ENCODE measurements at regions not wholly inside any gene's neighbourhood (a gene's known extent, or its start where the extent isn't known, plus 50 kb on each side); places are given as distances from the start of the nearest gene placed in this dataset.
"Not testable (repeated sequence)": the region's sequence is repeated elsewhere in the genome, so short reads cannot be mapped to it uniquely, and the experiment has no call there.

DNA sequence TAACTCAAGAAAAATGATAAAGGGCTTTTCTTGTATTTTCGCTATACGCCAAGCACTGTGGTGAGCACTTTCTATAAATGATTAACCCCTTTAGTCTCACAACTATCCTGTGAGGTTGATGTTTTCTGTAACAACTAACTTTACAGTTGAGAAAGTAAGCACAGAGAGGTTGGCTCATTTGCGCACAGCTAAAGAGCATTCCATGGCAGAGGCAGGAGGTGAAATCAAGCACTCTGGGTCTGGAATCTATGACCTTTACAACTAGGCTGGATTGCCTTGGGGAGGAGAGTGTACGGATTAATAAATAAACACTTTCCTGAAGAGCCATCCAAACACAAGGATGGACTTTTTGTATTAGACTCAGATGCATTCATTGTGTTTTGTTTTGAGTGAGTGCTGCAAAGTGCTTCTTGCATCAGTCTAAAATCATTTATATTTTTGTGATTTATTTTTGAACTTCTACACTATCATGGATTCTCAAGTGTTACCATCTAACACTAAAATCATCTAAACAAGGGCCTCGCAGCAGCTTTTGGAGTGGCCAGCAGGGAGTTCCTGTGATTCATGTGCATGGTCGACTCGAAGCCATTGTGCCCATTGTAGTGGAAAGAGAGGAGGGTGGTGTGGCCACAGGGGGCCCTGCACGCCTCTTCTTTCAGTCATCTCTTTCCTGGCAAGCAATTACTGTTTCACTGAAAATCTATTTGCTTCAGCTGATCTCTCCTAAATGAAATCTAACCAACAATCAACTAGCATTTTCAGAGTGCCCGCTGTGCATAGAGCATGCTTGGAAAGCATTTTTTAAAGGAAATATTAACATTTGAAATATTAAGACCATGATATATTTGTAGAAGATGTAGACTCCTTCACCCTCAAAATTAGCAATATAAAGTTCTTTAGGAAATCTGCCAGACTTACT is 633.4 kb upstream of the COBL start:
- DNase-seq (ENCODE audit: low read depth, low spot score), result no peak

GRCh38 chr7:51930834-51931233 is 614.2 kb upstream of the COBL start:
- DNase-seq (ENCODE audit: low read depth, low spot score), result no peak

- no peak for DNase-seq (ENCODE audit: low read depth, low spot score)
Observed at GRCh38 chr7:51929818-51930217, 613.2 kb upstream of the COBL start.

- DNase-seq (ENCODE audit: low read depth, low spot score), result no peak
Observed at GRCh38 chr7:51927738-51928137, 611.1 kb upstream of the COBL start.

- DNase-seq (ENCODE audit: low read depth, low spot score), result no peak
Observed at GRCh38 chr7:51918581-51918980, 602.0 kb upstream of the COBL start.

GRCh38 chr7:51901489-51901840 is 584.9 kb upstream of the COBL start:
- DNase-seq (ENCODE audit: low read depth, low spot score), result no peak

DNA sequence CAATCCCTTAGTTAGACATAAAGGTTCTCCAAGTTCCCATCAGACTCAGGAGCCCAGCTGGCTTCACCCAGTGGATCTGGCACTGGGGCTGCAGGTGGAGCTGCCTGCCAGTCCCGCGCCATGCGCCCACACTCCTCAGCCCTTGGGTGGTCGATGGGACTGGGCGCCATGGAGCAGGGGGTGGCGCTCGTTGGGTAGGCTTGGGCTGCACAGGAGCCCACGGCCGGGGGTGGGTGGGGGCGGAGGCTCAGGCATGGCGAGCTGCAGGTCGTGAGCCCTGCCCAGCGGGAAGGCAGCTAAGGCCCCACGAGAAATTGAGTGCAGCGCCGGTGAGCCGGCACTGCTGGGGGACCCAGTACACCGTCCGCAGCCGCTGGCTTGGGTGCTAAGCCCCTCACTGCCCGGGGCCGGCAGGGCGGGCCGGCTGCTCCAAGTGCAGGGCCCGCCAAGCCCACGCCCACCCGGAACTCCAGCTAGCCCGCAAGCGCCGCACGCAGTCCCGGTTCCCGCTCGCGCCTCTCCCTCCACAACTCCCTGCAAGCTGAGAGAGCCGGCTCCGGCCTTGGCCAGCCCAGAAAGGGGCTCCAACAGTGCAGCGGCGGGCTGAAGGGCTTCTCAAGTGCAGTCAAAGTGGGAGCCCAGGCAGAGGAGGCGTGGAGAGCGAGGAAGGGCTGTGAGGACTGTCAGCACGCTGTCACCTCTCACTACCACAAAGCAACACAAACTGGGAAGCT is 584.3 kb upstream of the COBL start:
- DNase-seq (ENCODE audit: low read depth, low spot score), result not testable (repeated sequence)

- DNase-seq (ENCODE audit: low read depth, low spot score), result no peak
Observed at GRCh38 chr7:51899611-51900010, 583.0 kb upstream of the COBL start.

GRCh38 chr7:51882412-51882811 is 565.8 kb upstream of the COBL start:
- DNase-seq (ENCODE audit: low read depth, low spot score), result no peak

- no peak for DNase-seq (ENCODE audit: low read depth, low spot score)
Observed at GRCh38 chr7:51881309-51881708, 564.7 kb upstream of the COBL start.

GRCh38 chr7:51878865-51879264 is 562.3 kb upstream of the COBL start:
- no peak for DNase-seq (ENCODE audit: low read depth, low spot score)

DNA sequence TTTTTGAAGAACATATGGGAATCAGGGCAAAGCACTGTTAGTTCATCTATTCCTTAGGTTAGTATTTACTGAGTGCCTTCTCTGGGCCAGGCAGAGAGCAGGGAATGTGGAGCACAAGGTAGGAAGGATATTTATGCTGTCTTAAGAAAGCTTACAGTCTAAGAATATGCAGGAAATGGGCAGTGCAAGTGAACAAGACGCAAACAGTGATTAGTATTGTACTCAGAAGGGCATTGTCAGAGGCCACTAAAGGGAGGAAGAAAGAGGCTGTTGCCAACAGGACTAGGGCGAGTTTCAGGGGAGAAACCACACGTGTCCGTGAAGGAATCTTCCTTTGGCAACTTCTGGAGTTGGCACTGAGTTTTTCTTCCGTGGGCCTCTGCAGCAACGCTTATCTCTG is 552.8 kb upstream of the COBL start:
- no peak for DNase-seq (ENCODE audit: low read depth, low spot score)

DNA sequence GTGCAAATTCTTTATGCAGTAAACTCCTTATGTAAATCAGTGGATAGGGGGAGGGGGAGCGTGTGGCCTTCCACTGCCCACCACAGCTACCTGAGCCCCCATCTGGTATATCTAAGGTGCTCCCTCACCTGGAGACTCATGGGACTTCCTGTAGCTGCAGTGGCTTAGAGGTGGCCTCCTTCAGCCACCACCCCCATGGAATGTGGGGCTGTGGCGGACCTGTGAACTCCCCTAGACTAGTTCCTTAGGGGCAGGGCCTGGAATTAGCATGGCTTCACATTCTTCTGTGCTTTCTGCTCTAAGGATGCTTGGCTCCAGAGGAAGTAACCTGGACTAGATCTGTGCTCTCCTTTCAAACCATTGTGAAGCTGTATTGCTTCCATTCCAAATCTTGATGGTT is 550.5 kb upstream of the COBL start:
- no peak for DNase-seq (ENCODE audit: low read depth, low spot score)

GRCh38 chr7:51860305-51860704 is 543.7 kb upstream of the COBL start:
- DNase-seq (ENCODE audit: low read depth, low spot score), result no peak

- no peak for DNase-seq (ENCODE audit: low read depth, low spot score)
Observed at GRCh38 chr7:51850126-51850525, 533.5 kb upstream of the COBL start.

DNA sequence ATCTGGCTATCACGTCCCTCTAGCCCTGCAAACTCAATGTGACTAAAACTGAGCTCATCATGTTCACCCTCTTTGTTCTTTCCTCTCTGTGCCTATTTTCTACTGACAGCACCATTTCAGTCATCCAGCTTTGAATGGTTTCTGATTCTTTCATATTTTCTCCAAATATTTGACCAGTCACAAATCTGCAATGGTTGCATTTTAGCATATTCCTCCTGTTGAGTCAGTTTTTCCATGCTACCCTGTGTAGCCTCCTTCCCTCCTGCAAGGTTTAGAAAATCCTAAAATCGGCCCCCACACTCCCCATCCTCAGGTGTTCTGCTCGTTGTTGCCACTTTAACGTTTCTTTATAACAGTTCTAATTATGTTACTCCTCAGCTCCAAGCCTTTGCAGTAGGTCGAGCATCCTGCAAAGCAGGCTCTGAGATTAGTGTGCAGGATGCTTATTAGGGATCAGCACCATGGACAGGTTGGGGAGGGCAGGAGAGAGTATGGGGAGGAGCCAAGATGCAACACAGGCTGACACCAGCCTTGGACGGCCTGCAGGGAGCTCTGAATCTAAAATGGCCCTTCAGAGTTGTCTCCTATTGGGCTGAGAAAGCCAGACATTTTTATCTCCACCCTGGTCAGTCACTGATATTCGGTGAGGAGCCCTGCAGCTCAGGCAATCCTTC is 531.0 kb upstream of the COBL start:
- no peak for DNase-seq (ENCODE audit: low read depth, low spot score)

DNA sequence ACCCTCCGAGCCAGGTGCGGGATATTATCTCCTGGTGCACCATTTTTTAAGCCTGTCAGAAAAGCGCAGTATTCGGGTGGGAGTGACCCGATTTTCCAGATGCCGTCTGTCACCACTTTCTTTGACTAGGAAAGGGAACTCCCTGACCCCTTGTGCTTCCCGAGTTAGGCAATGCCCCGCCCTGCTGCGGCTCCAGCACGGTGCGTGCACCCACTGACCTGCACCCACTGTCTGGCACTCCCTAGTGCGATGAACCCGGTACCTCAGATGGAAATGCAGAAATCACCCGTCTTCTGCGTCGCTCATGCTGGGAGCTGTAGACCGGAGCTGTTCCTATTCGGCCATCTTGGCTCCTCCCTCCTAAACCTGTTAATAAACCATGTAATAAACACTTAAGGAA is 522.5 kb upstream of the COBL start:
- not testable (repeated sequence) for DNase-seq (ENCODE audit: low read depth, low spot score)

DNA sequence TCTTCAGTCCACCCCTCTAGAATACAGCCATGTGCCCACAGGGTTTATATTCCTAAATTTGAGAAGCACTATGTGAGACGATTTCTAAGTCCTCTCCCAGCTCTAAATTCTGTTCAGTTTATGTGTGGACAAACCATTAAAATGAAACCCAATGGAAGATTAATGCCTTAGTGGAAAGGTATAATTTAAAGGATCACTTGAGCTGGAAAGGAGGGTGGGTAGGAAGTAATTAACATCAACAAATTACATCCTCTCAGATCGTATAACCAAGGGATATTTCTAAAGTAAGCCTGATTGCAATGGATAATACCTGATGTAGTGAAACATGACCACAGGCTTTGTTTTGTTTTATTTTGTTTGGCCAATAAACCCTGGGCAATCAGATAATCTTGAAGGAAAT is 511.0 kb upstream of the COBL start:
- no peak for DNase-seq (ENCODE audit: low read depth, low spot score)

GRCh38 chr7:51824050-51824449 is 507.4 kb upstream of the COBL start:
- no peak for DNase-seq (ENCODE audit: low read depth, low spot score)

DNA sequence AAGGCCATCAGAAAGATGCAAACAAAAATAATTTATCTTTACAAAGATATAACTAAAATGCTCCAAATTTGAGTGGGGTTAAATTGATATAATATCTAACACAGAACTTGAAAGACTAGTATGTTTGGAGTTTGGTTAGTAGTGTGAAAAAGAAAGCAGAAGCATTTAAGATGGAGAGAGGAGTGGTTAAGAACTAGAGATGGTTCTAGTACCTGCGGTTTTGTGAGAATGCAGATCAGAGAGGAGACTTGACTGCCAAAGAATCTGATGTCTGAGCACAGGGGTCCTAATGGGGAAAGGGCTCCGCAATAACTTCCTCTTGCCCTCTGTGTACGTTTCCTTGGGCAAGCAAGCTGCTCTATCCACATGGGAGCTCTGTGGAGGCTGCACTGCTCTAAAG is 506.8 kb upstream of the COBL start:
- DNase-seq (ENCODE audit: low read depth, low spot score), result no peak

DNA sequence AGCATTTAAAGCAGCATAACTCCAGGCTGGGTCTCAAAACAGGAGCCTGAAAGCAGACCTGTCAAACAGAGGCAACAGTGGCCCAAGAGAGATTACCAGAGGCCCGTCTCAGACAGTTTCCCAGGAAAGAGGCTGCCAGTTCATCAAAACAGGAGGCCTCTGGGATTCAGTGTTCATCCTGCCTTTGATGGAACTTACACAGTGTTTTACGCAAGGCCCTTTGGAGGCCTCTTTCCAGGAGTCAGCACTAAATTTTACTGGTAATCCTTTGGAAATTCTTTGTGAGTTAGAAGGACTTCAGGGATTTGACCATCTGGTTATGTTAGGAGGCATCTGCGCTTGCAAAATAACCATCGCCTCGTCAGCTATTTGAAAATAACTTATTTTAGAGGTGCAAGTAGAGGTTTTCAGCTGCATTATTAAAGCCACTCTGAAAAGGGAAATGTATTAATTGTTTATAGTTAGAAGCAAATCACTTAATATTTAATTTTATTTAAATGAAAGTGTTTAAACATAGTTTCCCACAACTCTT is 501.2 kb upstream of the COBL start:
- DNase-seq (ENCODE audit: low read depth, low spot score), result no peak

GRCh38 chr7:51805783-51806431 is 489.3 kb upstream of the COBL start:
- not testable (repeated sequence) for DNase-seq (ENCODE audit: low read depth, low spot score)

Measured in smooth muscle cell of the brain vasculature (primary cell).